Neuronal stem cell (in vitro differentiated cells): ENCODE measurements at regions not wholly inside any gene's neighbourhood (a gene's known extent, or its start where the extent isn't known, plus 50 kb on each side); places are given as distances from the start of the nearest gene placed in this dataset.

ENCODE experiments used
- DNase-seq: peaks from one replicate; pipeline ENCODE4 v3.0.0-alpha.2; 2013; ENCODE audit warnings: low spot score
- H2AFZ ChIP-seq: one replicate; pipeline ENCODE4 v1.6.1; 2013; ENCODE audit warnings: mild to moderate bottlenecking, low read length, inconsistent platforms
- H2AK5ac ChIP-seq: 2 replicates; pipeline ENCODE4 v1.6.1; 2013; ENCODE audit warnings: low read depth, mild to moderate bottlenecking, inconsistent platforms, low read length, moderate library complexity, mixed read lengths
- H2BK120ac ChIP-seq: 2 replicates; pipeline ENCODE4 v1.6.1; 2013; ENCODE audit warnings: low read depth, mild to moderate bottlenecking, inconsistent platforms, low read length, moderate library complexity, mixed read lengths
- H2BK12ac ChIP-seq: one replicate; pipeline ENCODE4 v1.6.1; 2013; ENCODE audit warnings: low read length, inconsistent platforms
- H2BK15ac ChIP-seq: 2 replicates; pipeline ENCODE4 v1.6.1; 2013; ENCODE audit warnings: mild to moderate bottlenecking, low read length, inconsistent platforms, mixed read lengths
- H2BK5ac ChIP-seq: one replicate; pipeline ENCODE4 v1.6.1; 2013; ENCODE audit warnings: inconsistent platforms, mild to moderate bottlenecking, low read length, moderate library complexity
- H3K14ac ChIP-seq: one replicate; pipeline ENCODE4 v1.6.1; 2013; ENCODE audit warnings: low read length, inconsistent platforms
- H3K18ac ChIP-seq: 2 replicates; pipeline ENCODE4 v1.6.1; 2013; ENCODE audit warnings: low read length, inconsistent platforms
- H3K23ac ChIP-seq: 2 replicates; pipeline ENCODE4 v1.6.1; 2013; ENCODE audit warnings: low read depth, mild to moderate bottlenecking, mixed read lengths, low read length, inconsistent platforms; ENCODE audit not compliant: poor library complexity
- H3K27ac ChIP-seq: replicated peaks from 3 replicates; pipeline ENCODE4 v1.5.1; 2013; ENCODE audit warnings: low read length, inconsistent platforms
- H3K27me3 ChIP-seq, 3 experiments: 2 replicates each; pipeline ENCODE4 v1.6.1; 2013; ENCODE audit warnings: low read length in 3 of 3, mild to moderate bottlenecking in 2 of 3, inconsistent platforms in 1 of 3, low read depth in 1 of 3, mixed read lengths in 1 of 3, moderate library complexity in 1 of 3; ENCODE audit not compliant: control insufficient read depth in 3 of 3, insufficient read depth in 3 of 3
- H3K36me3 ChIP-seq, 2 donors: replicated peaks in 1 of 2; 2 replicates each; pipeline ENCODE4 v1.6.1; 2013; ENCODE audit warnings: low read length in 2 of 2; ENCODE audit not compliant: control insufficient read depth in 2 of 2, insufficient read depth in 2 of 2
- H3K4ac ChIP-seq: 2 replicates; pipeline ENCODE4 v1.6.1; 2013; ENCODE audit warnings: inconsistent platforms, mild to moderate bottlenecking, low read length, moderate library complexity
- H3K4me1 ChIP-seq, 2 donors: 1 replicate in 1 of 2; 2 replicates in 1 of 2; pipeline ENCODE4 v1.6.1; 2013; ENCODE audit warnings: low read length in 2 of 2, low read depth in 1 of 2; ENCODE audit not compliant: control insufficient read depth in 2 of 2, insufficient read depth in 1 of 2
- H3K4me2 ChIP-seq: one replicate; pipeline ENCODE4 v1.6.1; 2013; ENCODE audit warnings: mild to moderate bottlenecking, low read length, inconsistent platforms; ENCODE audit not compliant: insufficient read depth, poor library complexity, severe bottlenecking
- H3K4me3 ChIP-seq, 2 donors: 2 replicates each; pipeline ENCODE4 v1.5.1; 2013; ENCODE audit warnings: low read length in 2 of 2, mild to moderate bottlenecking in 2 of 2, inconsistent platforms in 1 of 2, moderate library complexity in 1 of 2
- H3K79me1 ChIP-seq: one replicate; pipeline ENCODE4 v1.6.1; 2013; ENCODE audit warnings: low read depth, mild to moderate bottlenecking, inconsistent platforms, low read length, moderate library complexity
- H3K9ac ChIP-seq: one replicate; pipeline ENCODE4 v1.6.1; 2013; ENCODE audit warnings: mild to moderate bottlenecking, low read depth, low read length, inconsistent platforms; ENCODE audit not compliant: poor library complexity
- H3K9me3 ChIP-seq, 2 donors: replicated peaks in 1 of 2; 2 replicates each; pipeline versions ENCODE3 to v1.6.1; 2013; ENCODE audit warnings: low read length in 2 of 2, mild to moderate bottlenecking in 2 of 2, inconsistent platforms in 1 of 2, low read depth in 1 of 2, mixed read lengths in 1 of 2, moderate library complexity in 1 of 2; ENCODE audit not compliant: control insufficient read depth in 2 of 2, insufficient read depth in 1 of 2
- H4K8ac ChIP-seq: one replicate; pipeline ENCODE4 v1.6.1; 2013; ENCODE audit warnings: low read depth, mild to moderate bottlenecking, inconsistent platforms, low read length, moderate library complexity
- H4K91ac ChIP-seq: one replicate; pipeline ENCODE4 v1.6.1; 2013; ENCODE audit warnings: low read length, low read depth, mild to moderate bottlenecking, inconsistent platforms; ENCODE audit not compliant: poor library complexity
- WGBS, 2 donors: extraction: QIAGEN DNeasy Blood & Tissue Kit; methylation state at CpG; one replicate each; pipeline ENCODE4 v1.1.7; 2013; ENCODE audit warnings: missing lambda C conversion rate in 2 of 2, mixed read lengths in 1 of 2; ENCODE audit not compliant: insufficient read length in 2 of 2, insufficient replicate concordance in 1 of 2; ENCODE audit errors: extremely low coverage in 2 of 2; 5-methylcytosine and 5-hydroxymethylcytosine counted together

DNA sequence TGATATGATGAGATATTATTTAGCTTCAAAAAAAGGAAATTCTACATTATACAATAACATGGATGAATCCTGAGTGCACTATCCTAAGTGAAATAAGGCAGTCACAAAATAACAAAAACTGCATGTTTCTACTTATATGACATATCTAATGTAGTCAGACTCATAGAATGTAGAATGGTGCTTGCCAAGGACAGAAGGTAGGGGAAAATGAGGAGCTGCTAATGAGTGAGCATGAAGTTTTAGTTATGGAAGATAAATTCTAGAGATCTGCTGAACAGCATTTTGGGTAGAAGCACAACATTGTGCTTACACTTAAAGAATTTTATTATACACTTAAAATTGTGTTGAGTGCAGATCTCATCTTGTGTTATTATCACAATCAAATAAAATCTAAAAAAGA, 812.4 kb downstream of the KCTD16 start:
- H3K14ac ChIP-seq, result no peak overlapping the region
- H3K79me1 ChIP-seq, result no peaks in the 10 kb centered on the region
- no peak overlapping the region for H3K18ac ChIP-seq
- H3K4me3 ChIP-seq, result no peak overlapping the region
- DNase-seq, result no peak
- H3K27me3 ChIP-seq, result no peaks in the 10 kb centered on the region
- H3K36me3 ChIP-seq, result no peaks in the 10 kb centered on the region
- no peaks in the 10 kb centered on the region for H3K9me3 ChIP-seq
- no peak overlapping the region for H3K23ac ChIP-seq
- no peak overlapping the region for H4K91ac ChIP-seq
- no peak overlapping the region for H3K4ac ChIP-seq
- no peak overlapping the region for H2BK12ac ChIP-seq
- H3K4me2 ChIP-seq, result no peak overlapping the region
- H2AFZ ChIP-seq, result no peak overlapping the region
- no peak overlapping the region for H2BK5ac ChIP-seq
- H4K8ac ChIP-seq, result no peak overlapping the region
- no peak overlapping the region for H2BK120ac ChIP-seq
- H3K9ac ChIP-seq, result no peak overlapping the region
- H2AK5ac ChIP-seq, result no peak overlapping the region
- H3K27ac ChIP-seq, result no peak overlapping the region
- H2BK15ac ChIP-seq, result no peak overlapping the region
- H3K4me1 ChIP-seq, result no peaks in the 10 kb centered on the region

DNA sequence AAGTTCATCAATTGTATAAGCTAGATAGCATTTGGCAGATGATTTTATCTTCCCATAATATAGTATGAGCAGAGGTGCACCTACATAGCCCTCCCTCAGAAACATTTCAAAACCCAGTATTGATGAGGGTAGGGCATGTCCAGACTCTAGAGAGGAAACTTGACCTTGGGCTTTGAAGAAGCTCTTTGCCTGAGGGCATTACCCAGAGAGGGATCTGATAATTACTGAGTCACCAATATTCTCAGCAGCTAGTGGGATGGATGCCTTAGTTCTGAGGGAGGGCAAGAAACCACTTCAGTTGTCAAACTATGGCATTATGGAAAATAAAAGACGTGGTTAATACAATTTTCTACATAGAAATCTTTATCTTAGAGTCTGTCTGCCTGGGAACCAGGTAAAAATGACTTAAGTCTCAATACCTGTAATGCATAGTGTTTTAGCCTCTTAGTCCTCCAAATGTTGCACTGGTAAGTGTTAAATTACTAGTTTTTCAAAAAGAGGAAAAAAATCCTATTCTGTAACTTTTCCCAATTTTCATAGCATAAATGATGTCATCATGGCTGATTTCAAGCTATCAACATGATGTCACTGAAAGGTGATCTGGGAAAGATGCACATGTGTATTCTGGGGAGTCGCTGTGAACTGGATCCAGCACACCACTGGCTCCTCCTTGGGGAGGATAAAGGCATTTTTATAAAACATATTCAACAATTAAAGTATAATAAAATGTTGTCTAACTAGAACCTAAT, 809.0 kb downstream of the KCTD16 start:
- Histone ChIP-seq H3K4me1 (no peaks in the 10 kb centered on the region), H3K4me3 (no peak overlapping the region), H2BK5ac (no peak overlapping the region), H2BK12ac (no peak overlapping the region), H4K91ac (no peak overlapping the region), H3K27me3 (no peaks in the 10 kb centered on the region), H3K79me1 (no peaks in the 10 kb centered on the region), H4K8ac (no peak overlapping the region), H3K27ac (no peak overlapping the region), H3K9me3 (peaks cover 0 to 2% of the 10 kb centered on the region in 2 donors), H3K23ac (no peak overlapping the region), H3K9ac (no peak overlapping the region), H3K14ac (no peak overlapping the region), H3K36me3 (no peaks in the 10 kb centered on the region), H2AFZ (no peak overlapping the region), H3K18ac (no peak overlapping the region), H3K4me2 (no peak overlapping the region), H2AK5ac (no peak overlapping the region), H2BK15ac (no peak overlapping the region), H3K4ac (no peak overlapping the region), H2BK120ac (no peak overlapping the region)
- WGBS, 2 donors, result no CpG with 5 or more reads among the region's 2 CpGs
- DNase-seq, result no peak

DNA sequence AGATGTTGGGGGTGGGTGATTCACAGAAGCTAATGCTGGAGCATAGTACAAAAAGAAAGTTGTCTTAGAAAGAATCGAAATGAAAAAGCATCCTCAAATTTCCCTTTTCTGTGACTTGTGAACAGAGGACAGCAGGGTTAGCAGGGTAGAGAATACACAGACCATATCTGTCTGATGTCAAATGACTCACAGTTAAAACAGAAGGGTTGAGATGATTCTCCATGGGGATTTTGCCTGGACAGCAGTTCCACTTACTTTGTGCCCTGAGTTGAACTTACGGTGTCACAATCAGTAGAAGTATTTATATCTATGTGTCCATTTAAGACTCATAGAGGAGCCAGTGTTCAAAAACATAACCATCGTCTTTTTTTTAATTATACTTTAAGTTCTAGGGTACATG, 801.6 kb downstream of the KCTD16 start:
- Histone ChIP-seq H3K27ac (no peak overlapping the region), H3K4me2 (no peak overlapping the region), H3K9me3 (peaks cover 0 to 2% of the 10 kb centered on the region in 2 donors), H4K8ac (no peak overlapping the region), H3K4ac (no peak overlapping the region), H3K27me3 (no peaks in the 10 kb centered on the region), H2BK120ac (no peak overlapping the region), H2AFZ (no peak overlapping the region), H2BK12ac (no peak overlapping the region), H3K18ac (no peak overlapping the region), H4K91ac (no peak overlapping the region), H3K23ac (no peak overlapping the region), H3K4me3 (no peak overlapping the region), H3K4me1 (no peaks in the 10 kb centered on the region), H2BK15ac (no peak overlapping the region), H3K36me3 (no peaks in the 10 kb centered on the region), H3K79me1 (no peaks in the 10 kb centered on the region), H2AK5ac (no peak overlapping the region), H3K14ac (no peak overlapping the region), H2BK5ac (no peak overlapping the region), H3K9ac (no peak overlapping the region)
- no peak for DNase-seq
- no CpG with 5 or more reads among the region's 3 CpGs for WGBS, 2 donors

DNA sequence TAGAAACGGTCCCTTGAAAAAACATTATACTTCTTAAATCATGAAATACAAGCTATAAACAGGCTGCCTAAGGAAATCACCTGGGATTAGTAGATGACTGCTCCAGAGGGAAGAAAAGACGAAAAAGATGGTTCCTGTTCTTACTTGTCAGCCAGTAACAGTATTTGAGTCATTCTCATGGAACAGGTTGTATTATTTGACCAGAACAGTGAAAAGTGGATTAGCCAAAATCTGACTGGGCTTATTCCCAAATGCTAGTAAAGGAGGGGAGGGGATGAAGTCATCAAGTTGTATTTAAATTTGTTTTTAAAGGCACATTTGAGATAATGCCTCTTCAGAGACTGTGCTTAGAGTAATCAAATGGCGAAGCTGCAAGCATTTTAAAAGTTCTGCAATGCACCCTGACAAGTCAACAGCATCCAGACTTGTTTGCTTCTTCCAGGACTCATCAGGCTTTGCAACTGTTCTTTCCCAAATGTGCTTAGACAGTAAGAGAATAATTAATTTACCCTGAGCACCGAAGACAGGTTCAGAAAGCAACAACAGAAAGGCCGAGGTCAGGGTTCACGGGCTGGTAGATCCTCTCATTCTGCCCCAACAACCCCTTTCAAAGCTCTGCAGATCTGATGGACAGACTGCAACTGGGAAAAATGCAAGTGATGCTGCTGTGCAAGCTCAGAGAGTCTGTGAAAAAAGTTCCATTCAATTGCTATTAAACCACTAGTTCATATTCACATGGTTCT, 800.6 kb downstream of the KCTD16 start:
- H2BK120ac ChIP-seq, result no peak overlapping the region
- no peak overlapping the region for H4K91ac ChIP-seq
- H3K36me3 ChIP-seq, result no peaks in the 10 kb centered on the region
- no peak overlapping the region for H3K14ac ChIP-seq
- no peaks in the 10 kb centered on the region for H3K27me3 ChIP-seq
- no peak overlapping the region for H2AK5ac ChIP-seq
- no peaks in the 10 kb centered on the region for H3K4me1 ChIP-seq
- no peaks in the 10 kb centered on the region for H3K9me3 ChIP-seq
- H3K23ac ChIP-seq, result no peak overlapping the region
- H3K79me1 ChIP-seq, result no peaks in the 10 kb centered on the region
- H2BK15ac ChIP-seq, result no peak overlapping the region
- no peak overlapping the region for H3K4me2 ChIP-seq
- peak; percentile 51 for DNase-seq
- H3K27ac ChIP-seq, result peak overlapping the region; percentile 23
- no peak overlapping the region for H3K9ac ChIP-seq
- no peak overlapping the region for H2BK5ac ChIP-seq
- no peak overlapping the region for H4K8ac ChIP-seq
- no peak overlapping the region for H2AFZ ChIP-seq
- H3K18ac ChIP-seq, result no peak overlapping the region
- no peak overlapping the region for H3K4ac ChIP-seq
- H2BK12ac ChIP-seq, result no peak overlapping the region
- no peak overlapping the region for H3K4me3 ChIP-seq
- no CpG with 5 or more reads among the region's 6 CpGs for WGBS, 2 donors
